ENCODE measurements at regions not wholly inside any gene's neighbourhood (a gene's known extent, or its start where the extent isn't known, plus 50 kb on each side); places are given as distances from the start of the nearest gene placed in this dataset.

GRCh38 chr2:187124529-187124928 lies 275.6 kb upstream of the ZSWIM2 start:
- no peak for DNase-seq
- H3K36me3 ChIP-seq (replicated peaks in 1 of 2) = no peaks in the 10 kb centered on the region
- TF ChIP-seq POLR2A (IDR thresholded peaks at IDR 0.05) (no peak), CTCF (IDR thresholded peaks at IDR 0.05) (no peak)
- H3K4me1 ChIP-seq (replicated peaks in 1 of 2) = no peaks in the 10 kb centered on the region
- no peaks in the 10 kb centered on the region for H3K9me3 ChIP-seq (replicated peaks in 1 of 3)
- WGBS, 4 donors = 44 to 61% (median 51%) methylated on average over 3 of the region's 3 CpGs
- no peak overlapping the region for H3K4me3 ChIP-seq
- H3K27ac ChIP-seq = no peak overlapping the region
- intact Hi-C loops (cut with DNase I) = no loop called here
- no peaks in the 10 kb centered on the region for H3K27me3 ChIP-seq

- DNase-seq = no peak
These were observed 269.5 kb upstream of the ZSWIM2 start for GRCh38 chr2:187118331-187119099.

GRCh38 chr2:187117483-187117882 lies 268.5 kb upstream of the ZSWIM2 start:
- 71 to 86% (median 79%) methylated on average over 1 of the region's 1 CpG for WGBS, 4 donors
- no peaks in the 10 kb centered on the region for H3K36me3 ChIP-seq (replicated peaks in 1 of 2)
- H3K9me3 ChIP-seq (replicated peaks in 1 of 3) = no peaks in the 10 kb centered on the region
- no peaks in the 10 kb centered on the region for H3K27me3 ChIP-seq
- H3K4me1 ChIP-seq (replicated peaks in 1 of 2) = no peaks in the 10 kb centered on the region
- H3K27ac ChIP-seq = no peak overlapping the region
- intact Hi-C loops (cut with DNase I) = no loop called here
- no peak for TF ChIP-seq POLR2A (IDR thresholded peaks at IDR 0.05)
- TF ChIP-seq CTCF (IDR thresholded peaks at IDR 0.05) = no peak
- DNase-seq = no peak
- H3K4me3 ChIP-seq = no peak overlapping the region

More at GRCh38 chr2:187118331-187119099, 269.5 kb upstream of the ZSWIM2 start:
- H3K27ac ChIP-seq = no peak overlapping the region
- no peak for TF ChIP-seq POLR2A (IDR thresholded peaks at IDR 0.05)
- no peak for TF ChIP-seq CTCF (IDR thresholded peaks at IDR 0.05)
- no peaks in the 10 kb centered on the region for H3K4me1 ChIP-seq (replicated peaks in 1 of 2)
- no peaks in the 10 kb centered on the region for H3K27me3 ChIP-seq
- H3K36me3 ChIP-seq (replicated peaks in 1 of 2) = no peaks in the 10 kb centered on the region
- WGBS, 4 donors = 74 to 80% (median 78%) methylated on average over 10 of the region's 10 CpGs
- no peak overlapping the region for H3K4me3 ChIP-seq
- no peaks in the 10 kb centered on the region for H3K9me3 ChIP-seq (replicated peaks in 1 of 3)
- intact Hi-C loops (cut with DNase I) = no loop called here

GRCh38 chr2:187115627-187116026 lies 266.7 kb upstream of the ZSWIM2 start:
- no peak for DNase-seq
- Histone ChIP-seq H3K9me3 (replicated peaks in 1 of 3) (no peaks in the 10 kb centered on the region), H3K4me3 (no peak overlapping the region), H3K27me3 (no peaks in the 10 kb centered on the region), H3K36me3 (replicated peaks in 1 of 2) (no peaks in the 10 kb centered on the region), H3K4me1 (replicated peaks in 1 of 2) (no peaks in the 10 kb centered on the region), H3K27ac (no peak overlapping the region)
- TF ChIP-seq CTCF (IDR thresholded peaks at IDR 0.05) (no peak), POLR2A (IDR thresholded peaks at IDR 0.05) (no peak)
- intact Hi-C loops (cut with DNase I) = no loop called here
- 61 to 69% (median 67%) methylated on average over 1 of the region's 1 CpG for WGBS, 4 donors
